ENCODE measurements at regions not wholly inside any gene's neighbourhood (a gene's known extent, or its start where the extent isn't known, plus 50 kb on each side); places are given as distances from the start of the nearest gene placed in this dataset.

- no peaks in the 10 kb centered on the region for H3K4me1 Mint-ChIP-seq
- ATAC-seq (replicated peaks) (no peak), DNase-seq (no peak)
- no peak overlapping the region for H3K27ac Mint-ChIP-seq
- H3K36me3 Mint-ChIP-seq, result no peaks in the 10 kb centered on the region
- no peak overlapping the region for H3K4me3 Mint-ChIP-seq
- H3K27me3 Mint-ChIP-seq, result peaks cover 12 to 14% of the 10 kb centered on the region in 2 donors
- no peaks in the 10 kb centered on the region for H3K9me3 Mint-ChIP-seq
These were observed 247.5 kb upstream of the ZNF521 start for GRCh38 chr18:25599443-25599842.

DNA sequence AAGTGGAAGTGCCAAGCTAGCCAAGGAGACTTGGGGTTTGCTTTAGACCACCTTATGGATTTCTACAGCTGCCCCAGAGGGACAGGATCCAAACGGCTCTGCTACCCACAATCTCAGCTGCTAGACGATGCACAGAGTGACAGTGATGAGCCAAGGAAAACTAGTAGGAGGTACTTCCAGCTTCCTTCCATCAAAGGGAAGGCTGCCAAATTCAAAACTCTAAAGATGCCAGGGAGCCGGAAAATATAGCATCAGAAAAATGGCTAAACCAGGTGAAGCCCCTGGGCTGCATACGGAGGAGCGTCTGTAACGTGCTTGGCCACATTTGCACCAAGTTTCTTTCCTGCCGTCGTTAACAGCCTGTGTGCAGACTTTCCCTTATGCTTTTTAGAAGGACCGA is 245.5 kb upstream of the ZNF521 start:
- Mint-ChIP-seq H3K27me3 (peaks cover 12 to 18% of the 10 kb centered on the region in 2 donors), H3K4me3 (no peak overlapping the region), H3K27ac (no peak overlapping the region), H3K4me1 (no peaks in the 10 kb centered on the region), H3K36me3 (no peaks in the 10 kb centered on the region), H3K9me3 (no peaks in the 10 kb centered on the region)
- no peak for DNase-seq
- ATAC-seq (replicated peaks), result no peak

GRCh38 chr18:25595274-25596060 is 243.5 kb upstream of the ZNF521 start:
- H3K27me3 Mint-ChIP-seq, result peaks cover 4 to 8% of the 10 kb centered on the region in 2 donors

DNA sequence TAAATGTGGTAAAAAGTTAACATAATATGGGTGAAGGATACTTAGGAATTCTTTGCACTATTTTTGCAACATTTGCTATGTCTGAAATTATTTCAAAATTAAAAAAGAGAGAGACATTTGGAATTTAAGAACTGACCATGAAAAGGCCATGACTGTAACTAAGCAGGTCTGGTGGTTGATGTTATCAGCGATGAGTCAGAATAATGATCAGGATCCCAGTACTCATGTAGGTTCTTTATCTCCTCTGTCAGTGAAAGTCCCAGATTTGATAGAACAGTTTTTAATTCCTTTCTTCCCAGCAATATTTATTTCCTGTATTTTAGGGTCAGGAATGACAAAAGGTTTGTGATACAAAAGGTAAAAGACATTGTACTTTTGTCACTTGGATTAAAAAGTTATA is 242.4 kb upstream of the ZNF521 start:
- Mint-ChIP-seq H3K36me3 (no peaks in the 10 kb centered on the region), H3K4me1 (no peaks in the 10 kb centered on the region), H3K27ac (no peak overlapping the region), H3K27me3 (peaks cover 4 to 5% of the 10 kb centered on the region in 2 donors), H3K4me3 (no peak overlapping the region), H3K9me3 (no peaks in the 10 kb centered on the region)
- DNase-seq, result no peak
- ATAC-seq (replicated peaks), result no peak

More at GRCh38 chr18:25595274-25596060, 243.5 kb upstream of the ZNF521 start:
- no peaks in the 10 kb centered on the region for H3K4me1 Mint-ChIP-seq
- ATAC-seq (replicated peaks), result no peak
- H3K4me3 Mint-ChIP-seq, result no peak overlapping the region
- no peaks in the 10 kb centered on the region for H3K9me3 Mint-ChIP-seq
- no peaks in the 10 kb centered on the region for H3K36me3 Mint-ChIP-seq
- no peak overlapping the region for H3K27ac Mint-ChIP-seq
- no peak for DNase-seq

DNA sequence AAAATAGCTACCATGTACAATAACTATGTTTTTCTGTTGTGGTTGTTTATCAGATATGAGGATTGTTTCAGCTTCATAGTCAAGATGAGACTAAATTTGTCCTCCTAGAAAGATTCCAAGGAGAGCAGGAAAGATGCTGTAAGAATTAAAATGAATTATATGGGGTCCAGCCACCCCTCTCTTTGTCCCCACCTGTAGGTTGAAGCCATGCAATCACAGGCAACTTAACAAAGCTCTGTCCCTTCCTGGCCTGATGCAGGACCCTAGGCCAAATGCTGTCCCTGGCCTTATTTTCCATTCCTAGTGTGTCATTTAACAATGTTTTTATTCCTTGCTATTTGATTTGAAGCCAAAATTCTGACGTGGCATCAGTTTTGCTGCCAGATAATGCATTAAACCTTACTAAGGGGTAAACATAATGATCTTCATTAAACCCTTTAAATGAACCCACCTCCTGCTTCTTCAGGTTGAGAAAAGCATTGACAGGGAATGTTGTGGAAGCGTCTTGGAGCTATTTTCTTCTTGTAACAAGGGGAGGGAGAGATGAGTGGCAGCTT is 240.9 kb upstream of the ZNF521 start:
- no peak for DNase-seq
- no peaks in the 10 kb centered on the region for H3K4me1 Mint-ChIP-seq
- H3K4me3 Mint-ChIP-seq, result no peak overlapping the region
- peaks cover 1 to 5% of the 10 kb centered on the region in 2 donors for H3K9me3 Mint-ChIP-seq
- H3K36me3 Mint-ChIP-seq, result no peaks in the 10 kb centered on the region
- H3K27me3 Mint-ChIP-seq, result peaks cover 5 to 8% of the 10 kb centered on the region in 2 donors
- no peak for ATAC-seq (replicated peaks)
- H3K27ac Mint-ChIP-seq, result no peak overlapping the region

DNA sequence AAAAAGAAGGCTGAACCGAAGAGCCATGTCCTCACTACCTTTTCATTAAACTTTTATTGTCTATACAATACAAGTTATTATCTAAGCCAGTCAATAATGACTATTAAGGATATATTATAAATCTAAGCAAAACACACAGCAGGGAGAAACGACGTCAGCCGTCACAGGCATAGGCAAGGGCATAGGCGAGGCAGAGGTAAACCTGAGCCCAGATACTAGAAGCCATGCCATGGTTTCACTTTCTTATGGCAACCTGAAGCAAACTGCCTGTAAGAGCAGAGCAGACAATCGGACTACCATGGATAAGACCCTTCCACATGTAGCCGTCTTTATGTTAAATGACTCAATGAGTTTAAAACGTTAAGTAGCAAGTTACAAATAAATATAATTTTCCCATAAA is 238.5 kb upstream of the ZNF521 start:
- DNase-seq, result no peak
- H3K9me3 Mint-ChIP-seq, result peaks cover 7 to 8% of the 10 kb centered on the region in 2 donors

DNA sequence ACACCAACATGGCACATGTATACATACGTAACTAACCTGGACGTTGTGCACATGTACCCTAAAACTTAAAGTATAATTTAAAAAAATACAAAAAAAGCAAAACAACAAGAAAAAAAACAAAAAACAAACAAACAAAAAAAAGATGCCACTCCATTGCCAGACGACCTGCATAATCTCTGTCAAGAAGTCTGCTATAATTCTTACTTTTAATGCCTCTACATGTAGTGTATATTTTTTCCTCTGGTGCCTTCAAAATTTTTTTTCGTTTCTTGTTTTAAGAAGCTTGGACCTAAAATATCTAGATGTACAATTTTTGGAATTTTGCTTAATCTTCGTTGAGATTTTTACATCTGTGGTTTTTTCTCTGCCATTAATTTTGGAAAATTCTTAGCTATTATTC is 235.6 kb upstream of the ZNF521 start:
- no peaks in the 10 kb centered on the region for H3K36me3 Mint-ChIP-seq
- H3K4me1 Mint-ChIP-seq, result no peaks in the 10 kb centered on the region
- ATAC-seq (replicated peaks), result no peak

More for the DNA sequence above, 238.5 kb upstream of the ZNF521 start:
- H3K4me3 Mint-ChIP-seq, result no peak overlapping the region
- no peak overlapping the region for H3K27ac Mint-ChIP-seq
- ATAC-seq (replicated peaks), result no peak
- no peaks in the 10 kb centered on the region for H3K36me3 Mint-ChIP-seq
- H3K27me3 Mint-ChIP-seq, result peaks cover 4 to 5% of the 10 kb centered on the region in 2 donors
- no peaks in the 10 kb centered on the region for H3K4me1 Mint-ChIP-seq

DNA sequence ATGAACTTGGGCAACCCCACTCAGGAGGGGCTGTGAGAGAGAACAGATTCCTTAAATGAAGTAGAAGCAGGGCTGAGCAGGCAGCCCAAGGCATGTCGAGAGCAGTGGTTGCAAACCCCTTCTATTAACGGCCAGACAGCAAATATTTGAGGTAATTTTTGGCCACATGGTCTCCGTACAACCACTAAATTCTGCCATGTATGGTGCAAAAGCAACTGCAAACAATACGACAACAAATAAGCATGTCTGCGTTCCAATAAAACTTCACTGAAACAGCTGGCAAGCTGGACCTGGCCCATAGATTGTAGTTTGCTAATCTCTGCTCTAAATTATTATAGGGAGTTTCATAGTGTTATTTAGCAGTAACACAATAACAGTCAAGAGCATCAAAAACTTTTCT is 217.0 kb upstream of the ZNF521 start:
- H3K27ac Mint-ChIP-seq, result no peak overlapping the region
- peaks cover 4 to 6% of the 10 kb centered on the region in 2 donors for H3K9me3 Mint-ChIP-seq
- DNase-seq (no peak), ATAC-seq (replicated peaks) (no peak)
- no peak overlapping the region for H3K4me3 Mint-ChIP-seq
- no peaks in the 10 kb centered on the region for H3K4me1 Mint-ChIP-seq
- H3K27me3 Mint-ChIP-seq, result peaks cover 0 to 5% of the 10 kb centered on the region in 2 donors
- no peaks in the 10 kb centered on the region for H3K36me3 Mint-ChIP-seq

More for the DNA sequence above, 235.6 kb upstream of the ZNF521 start:
- no peak for DNase-seq
- Mint-ChIP-seq H3K9me3 (peaks cover 7 to 8% of the 10 kb centered on the region in 2 donors), H3K27ac (no peak overlapping the region), H3K27me3 (peaks cover 0 to 8% of the 10 kb centered on the region in 2 donors), H3K4me3 (no peak overlapping the region)

DNA sequence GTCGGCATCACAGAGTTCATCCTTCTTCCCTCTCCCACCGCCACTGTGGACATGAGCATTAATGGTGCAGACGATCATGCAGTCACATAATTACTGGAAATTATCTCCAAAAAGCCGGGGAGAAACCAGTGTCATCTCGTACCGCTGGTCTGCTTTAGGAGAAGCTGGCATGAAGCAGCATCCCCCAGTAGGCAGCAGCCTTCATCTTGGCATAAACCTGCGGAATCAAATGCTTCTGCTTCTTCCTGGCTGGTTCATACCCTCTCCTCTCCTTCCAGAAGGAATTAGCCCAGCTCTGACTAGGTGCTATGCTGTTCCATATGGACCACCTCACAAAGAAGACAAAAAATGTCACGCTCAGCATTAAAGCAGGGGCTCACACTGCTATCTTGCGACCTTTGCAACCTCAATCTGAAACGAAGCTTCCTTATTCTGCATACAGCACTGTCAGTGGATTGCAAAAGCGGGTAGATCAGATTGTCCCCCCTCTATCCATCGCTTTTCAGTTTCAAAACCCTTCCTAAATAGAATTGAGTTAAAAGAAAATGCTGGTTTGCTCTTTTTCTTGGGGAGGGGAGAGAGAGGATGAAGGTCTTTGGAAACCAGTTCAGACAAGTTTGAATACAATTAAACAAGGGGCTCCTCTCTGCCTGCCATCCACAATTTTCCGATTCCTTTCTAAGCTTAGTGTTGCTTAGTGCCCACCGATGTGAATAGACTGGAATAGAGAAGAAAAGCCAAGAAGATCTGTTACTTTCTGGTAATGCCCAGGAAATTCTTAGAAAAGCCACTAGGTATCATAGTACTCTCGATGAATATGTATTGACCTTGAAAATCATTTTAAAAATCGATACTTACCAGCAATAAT is 212.1 kb upstream of the ZNF521 start:
- Mint-ChIP-seq H3K27ac (no peak overlapping the region), H3K4me1 (peaks cover 0 to 4% of the 10 kb centered on the region in 2 donors), H3K36me3 (no peaks in the 10 kb centered on the region), H3K4me3 (no peak overlapping the region), H3K9me3 (no peaks in the 10 kb centered on the region), H3K27me3 (no peaks in the 10 kb centered on the region)
- ATAC-seq (replicated peaks), result no peak
- DNase-seq, result no peak

DNA sequence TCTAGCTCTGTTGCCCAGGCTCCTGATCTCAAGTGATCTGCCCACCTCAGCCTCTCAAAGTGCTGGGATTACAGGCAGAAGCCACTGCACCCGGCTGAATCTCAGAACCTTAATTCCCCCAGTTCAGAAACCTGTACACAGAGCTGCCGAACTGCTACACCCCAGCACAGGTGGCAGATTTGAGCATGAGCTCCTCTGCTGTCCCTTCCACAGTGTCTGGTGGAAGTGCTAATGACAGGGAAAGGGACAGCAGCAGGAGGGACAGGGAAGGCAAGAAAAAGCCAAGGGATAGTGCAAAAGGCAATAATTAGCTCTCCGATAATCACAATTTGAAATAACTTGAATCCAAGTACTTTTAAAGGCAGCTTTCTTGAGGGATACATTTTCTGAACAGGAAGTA is 211.4 kb upstream of the ZNF521 start:
- H3K9me3 Mint-ChIP-seq, result no peaks in the 10 kb centered on the region
- DNase-seq, result no peak
- no peak overlapping the region for H3K27ac Mint-ChIP-seq
- H3K4me3 Mint-ChIP-seq, result no peak overlapping the region
- H3K27me3 Mint-ChIP-seq, result no peaks in the 10 kb centered on the region
- ATAC-seq (replicated peaks), result no peak
- peaks cover 0 to 4% of the 10 kb centered on the region in 2 donors for H3K4me1 Mint-ChIP-seq
- no peaks in the 10 kb centered on the region for H3K36me3 Mint-ChIP-seq

GRCh38 chr18:25561918-25562317 is 210.0 kb upstream of the ZNF521 start:
- H3K4me1 Mint-ChIP-seq, result peaks cover 0 to 4% of the 10 kb centered on the region in 2 donors
- no peaks in the 10 kb centered on the region for H3K27me3 Mint-ChIP-seq
- no peak overlapping the region for H3K27ac Mint-ChIP-seq
- ATAC-seq (replicated peaks) (peak; percentile 33 to 64), DNase-seq (no peak)
- H3K4me3 Mint-ChIP-seq, result no peak overlapping the region
- H3K9me3 Mint-ChIP-seq, result no peaks in the 10 kb centered on the region
- H3K36me3 Mint-ChIP-seq, result no peaks in the 10 kb centered on the region

DNA sequence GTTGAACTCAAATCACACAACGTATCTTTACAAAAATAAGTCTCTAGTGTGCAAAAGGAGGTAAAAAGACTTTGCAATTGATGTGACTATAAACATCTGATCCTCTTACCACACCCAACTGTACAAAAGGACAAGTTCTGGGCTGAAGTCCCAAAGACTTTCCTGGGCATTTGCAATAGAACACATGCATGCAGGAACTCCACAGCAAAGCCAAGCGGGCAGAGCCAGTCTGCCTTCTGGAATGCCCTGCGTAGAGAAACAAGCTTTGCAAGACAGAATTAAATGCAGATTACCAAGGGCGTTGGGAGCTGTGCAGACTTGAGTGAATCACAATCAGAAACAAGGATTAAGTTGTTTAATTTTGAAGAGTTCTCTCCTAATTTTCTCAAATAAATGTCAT is 208.4 kb upstream of the ZNF521 start:
- no peak for ATAC-seq (replicated peaks)
- Mint-ChIP-seq H3K27me3 (no peaks in the 10 kb centered on the region), H3K4me1 (peaks cover 0 to 4% of the 10 kb centered on the region in 2 donors), H3K9me3 (no peaks in the 10 kb centered on the region), H3K27ac (no peak overlapping the region), H3K36me3 (no peaks in the 10 kb centered on the region), H3K4me3 (no peak overlapping the region)
- no peak for DNase-seq

DNA sequence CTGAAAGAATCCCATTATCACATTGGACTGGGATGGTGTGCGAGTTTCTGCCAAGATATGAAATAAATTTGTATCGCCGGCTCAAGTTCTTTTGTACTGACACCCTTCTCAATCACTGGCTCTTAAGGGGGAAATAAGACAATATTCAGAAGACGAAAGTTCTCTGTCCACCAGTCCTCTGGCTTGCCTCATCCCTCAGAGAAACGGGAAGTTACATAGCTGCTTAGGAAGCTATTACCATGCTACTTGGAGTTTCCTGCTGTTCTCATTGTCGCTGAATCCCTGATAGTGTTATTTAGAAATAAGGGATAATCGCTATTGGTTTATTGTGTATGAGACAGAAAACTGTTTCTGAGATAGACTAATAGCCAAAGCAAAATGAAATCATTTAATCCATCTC is 205.0 kb upstream of the ZNF521 start:
- H3K36me3 Mint-ChIP-seq, result no peaks in the 10 kb centered on the region
- DNase-seq (no peak), ATAC-seq (replicated peaks) (no peak)
- H3K4me3 Mint-ChIP-seq, result no peak overlapping the region
- peaks cover 0 to under 1% of the 10 kb centered on the region in 2 donors for H3K9me3 Mint-ChIP-seq
- H3K27ac Mint-ChIP-seq, result no peak overlapping the region
- H3K27me3 Mint-ChIP-seq, result no peaks in the 10 kb centered on the region
- peaks cover 0 to 4% of the 10 kb centered on the region in 2 donors for H3K4me1 Mint-ChIP-seq

DNA sequence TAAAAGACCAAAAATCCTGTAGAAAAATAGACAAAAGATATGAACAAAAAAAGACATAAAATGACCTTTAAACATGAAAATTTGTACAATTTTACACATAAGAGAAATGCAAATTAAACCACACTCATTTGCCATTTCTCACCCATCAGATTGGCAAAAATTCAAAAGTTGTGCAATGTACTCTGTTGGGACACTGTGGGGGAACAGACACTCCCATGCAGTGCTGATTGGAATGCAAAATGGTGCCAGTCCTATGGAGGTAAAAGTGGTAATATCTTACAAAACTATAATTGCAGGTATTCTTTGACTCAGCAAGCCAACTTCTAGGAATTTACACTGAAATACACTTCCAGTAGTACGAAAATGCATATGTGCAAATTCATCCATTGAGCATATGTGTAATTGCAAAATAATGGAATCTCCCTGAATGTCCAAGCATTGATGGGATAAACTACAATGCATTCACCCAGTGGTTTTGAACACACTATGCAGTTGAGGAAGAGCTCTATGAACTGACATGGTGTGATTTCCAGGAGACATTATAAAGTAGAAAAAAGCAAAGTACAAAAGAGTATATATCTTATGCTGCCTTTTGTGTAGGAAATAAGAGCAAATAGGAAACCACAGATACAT is 201.8 kb upstream of the ZNF521 start:
- no peak for ATAC-seq (replicated peaks)
- H3K4me3 Mint-ChIP-seq, result no peak overlapping the region
- H3K9me3 Mint-ChIP-seq, result peaks cover 0 to 2% of the 10 kb centered on the region in 2 donors
- H3K36me3 Mint-ChIP-seq, result no peaks in the 10 kb centered on the region
- no peak overlapping the region for H3K27ac Mint-ChIP-seq
- no peaks in the 10 kb centered on the region for H3K27me3 Mint-ChIP-seq
- no peaks in the 10 kb centered on the region for H3K4me1 Mint-ChIP-seq
- DNase-seq, result no peak
